GM23338 (cell line): ENCODE measurements at regions not wholly inside any gene's neighbourhood (a gene's known extent, or its start where the extent isn't known, plus 50 kb on each side); places are given as distances from the start of the nearest gene placed in this dataset.

Experiments
- EZH2 ChIP-seq: fragments of 200-600 bp; sonication (generic); IDR thresholded peaks from one replicate; pipeline ENCODE4 v1.8.0; 2017; ENCODE audit warnings: antibody characterized with exemption, mild to moderate bottlenecking, low read depth; ENCODE audit not compliant: unreplicated experiment
- EZH2phosphoT487 ChIP-seq: fragments of 200-600 bp; sonication (generic); IDR thresholded peaks from one replicate; pipeline ENCODE4 v1.8.1; 2018; ENCODE audit warnings: antibody characterized with exemption; ENCODE audit not compliant: unreplicated experiment
- JUNB ChIP-seq: IDR thresholded peaks from one replicate; pipeline ENCODE4 v1.6.1; 2016; ENCODE audit warnings: antibody characterized with exemption; ENCODE audit not compliant: unreplicated experiment
- NANOG ChIP-seq: IDR thresholded peaks from 2 replicates; pipeline ENCODE4 v1.6.1; 2016; ENCODE audit warnings: antibody characterized with exemption, borderline replicate concordance
- POLR2AphosphoS5 ChIP-seq: IDR thresholded peaks from 2 replicates; pipeline ENCODE4 v1.6.1; 2016; ENCODE audit warnings: antibody characterized with exemption, low read depth
- STAT1 ChIP-seq: IDR thresholded peaks from one replicate; pipeline ENCODE4 v1.6.1; 2016; ENCODE audit warnings: antibody characterized with exemption; ENCODE audit not compliant: unreplicated experiment
- TF ChIP-seq, protein P1 (sequence below): fragments of 250-450 bp; sonication (Bioruptor Pico); IDR thresholded peaks from 2 replicates; pipeline ENCODE4 v1.5.0; 2020; ENCODE audit warnings: mild to moderate bottlenecking, moderate library complexity
- TF ChIP-seq, protein P2 (sequence below): IDR thresholded peaks from one replicate; pipeline ENCODE4 v1.6.1; 2018; ENCODE audit warnings: antibody characterized with exemption; ENCODE audit not compliant: unreplicated experiment

DNA sequence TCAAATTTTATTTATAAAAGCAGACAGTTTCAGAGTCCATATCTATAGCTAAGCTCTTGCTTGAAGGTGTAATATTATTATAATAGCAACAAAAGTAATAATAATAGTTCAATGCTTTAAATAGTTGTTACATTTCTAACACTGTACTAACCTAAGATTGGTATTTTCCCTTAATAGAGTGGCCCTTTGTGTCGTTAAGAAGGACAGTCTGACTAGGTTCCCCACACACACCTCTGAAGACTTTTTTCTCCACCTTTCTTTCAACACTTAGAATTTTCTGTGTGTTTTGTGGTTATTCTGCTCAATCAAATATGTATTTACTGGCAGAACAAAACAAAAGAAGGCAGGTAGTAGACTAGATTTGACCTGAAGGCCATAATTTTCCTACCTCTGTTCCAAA is 223.2 kb upstream of the ACO1 start (continued):
- TF ChIP-seq, protein P1, sequence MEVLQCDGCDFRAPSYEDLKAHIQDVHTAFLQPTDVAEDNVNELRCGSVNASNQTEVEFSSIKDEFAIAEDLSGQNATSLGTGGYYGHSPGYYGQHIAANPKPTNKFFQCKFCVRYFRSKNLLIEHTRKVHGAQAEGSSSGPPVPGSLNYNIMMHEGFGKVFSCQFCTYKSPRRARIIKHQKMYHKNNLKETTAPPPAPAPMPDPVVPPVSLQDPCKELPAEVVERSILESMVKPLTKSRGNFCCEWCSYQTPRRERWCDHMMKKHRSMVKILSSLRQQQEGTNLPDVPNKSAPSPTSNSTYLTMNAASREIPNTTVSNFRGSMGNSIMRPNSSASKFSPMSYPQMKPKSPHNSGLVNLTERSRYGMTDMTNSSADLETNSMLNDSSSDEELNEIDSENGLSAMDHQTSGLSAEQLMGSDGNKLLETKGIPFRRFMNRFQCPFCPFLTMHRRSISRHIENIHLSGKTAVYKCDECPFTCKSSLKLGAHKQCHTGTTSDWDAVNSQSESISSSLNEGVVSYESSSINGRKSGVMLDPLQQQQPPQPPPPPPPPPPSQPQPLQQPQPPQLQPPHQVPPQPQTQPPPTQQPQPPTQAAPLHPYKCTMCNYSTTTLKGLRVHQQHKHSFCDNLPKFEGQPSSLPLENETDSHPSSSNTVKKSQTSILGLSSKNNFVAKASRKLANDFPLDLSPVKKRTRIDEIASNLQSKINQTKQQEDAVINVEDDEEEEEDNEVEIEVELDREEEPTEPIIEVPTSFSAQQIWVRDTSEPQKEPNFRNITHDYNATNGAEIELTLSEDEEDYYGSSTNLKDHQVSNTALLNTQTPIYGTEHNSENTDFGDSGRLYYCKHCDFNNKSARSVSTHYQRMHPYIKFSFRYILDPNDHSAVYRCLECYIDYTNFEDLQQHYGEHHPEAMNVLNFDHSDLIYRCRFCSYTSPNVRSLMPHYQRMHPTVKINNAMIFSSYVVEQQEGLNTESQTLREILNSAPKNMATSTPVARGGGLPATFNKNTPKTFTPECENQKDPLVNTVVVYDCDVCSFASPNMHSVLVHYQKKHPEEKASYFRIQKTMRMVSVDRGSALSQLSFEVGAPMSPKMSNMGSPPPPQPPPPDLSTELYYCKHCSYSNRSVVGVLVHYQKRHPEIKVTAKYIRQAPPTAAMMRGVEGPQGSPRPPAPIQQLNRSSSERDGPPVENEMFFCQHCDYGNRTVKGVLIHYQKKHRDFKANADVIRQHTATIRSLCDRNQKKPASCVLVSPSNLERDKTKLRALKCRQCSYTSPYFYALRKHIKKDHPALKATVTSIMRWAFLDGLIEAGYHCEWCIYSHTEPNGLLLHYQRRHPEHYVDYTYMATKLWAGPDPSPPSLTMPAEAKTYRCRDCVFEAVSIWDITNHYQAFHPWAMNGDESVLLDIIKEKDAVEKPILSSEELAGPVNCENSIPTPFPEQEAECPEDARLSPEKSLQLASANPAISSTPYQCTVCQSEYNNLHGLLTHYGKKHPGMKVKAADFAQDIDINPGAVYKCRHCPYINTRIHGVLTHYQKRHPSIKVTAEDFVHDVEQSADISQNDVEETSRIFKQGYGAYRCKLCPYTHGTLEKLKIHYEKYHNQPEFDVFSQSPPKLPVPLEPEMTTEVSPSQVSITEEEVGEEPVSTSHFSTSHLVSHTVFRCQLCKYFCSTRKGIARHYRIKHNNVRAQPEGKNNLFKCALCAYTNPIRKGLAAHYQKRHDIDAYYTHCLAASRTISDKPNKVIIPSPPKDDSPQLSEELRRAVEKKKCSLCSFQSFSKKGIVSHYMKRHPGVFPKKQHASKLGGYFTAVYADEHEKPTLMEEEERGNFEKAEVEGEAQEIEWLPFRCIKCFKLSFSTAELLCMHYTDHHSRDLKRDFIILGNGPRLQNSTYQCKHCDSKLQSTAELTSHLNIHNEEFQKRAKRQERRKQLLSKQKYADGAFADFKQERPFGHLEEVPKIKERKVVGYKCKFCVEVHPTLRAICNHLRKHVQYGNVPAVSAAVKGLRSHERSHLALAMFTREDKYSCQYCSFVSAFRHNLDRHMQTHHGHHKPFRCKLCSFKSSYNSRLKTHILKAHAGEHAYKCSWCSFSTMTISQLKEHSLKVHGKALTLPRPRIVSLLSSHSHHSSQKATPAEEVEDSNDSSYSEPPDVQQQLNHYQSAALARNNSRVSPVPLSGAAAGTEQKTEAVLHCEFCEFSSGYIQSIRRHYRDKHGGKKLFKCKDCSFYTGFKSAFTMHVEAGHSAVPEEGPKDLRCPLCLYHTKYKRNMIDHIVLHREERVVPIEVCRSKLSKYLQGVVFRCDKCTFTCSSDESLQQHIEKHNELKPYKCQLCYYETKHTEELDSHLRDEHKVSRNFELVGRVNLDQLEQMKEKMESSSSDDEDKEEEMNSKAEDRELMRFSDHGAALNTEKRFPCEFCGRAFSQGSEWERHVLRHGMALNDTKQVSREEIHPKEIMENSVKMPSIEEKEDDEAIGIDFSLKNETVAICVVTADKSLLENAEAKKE (CRISPR knock-in tag) = no peak
- TF ChIP-seq EZH2phosphoT487 (no peak), POLR2AphosphoS5 (no peak), NANOG (no peak), EZH2 (no peak), JUNB (no peak), STAT1 (no peak)
- TF ChIP-seq, protein P2, sequence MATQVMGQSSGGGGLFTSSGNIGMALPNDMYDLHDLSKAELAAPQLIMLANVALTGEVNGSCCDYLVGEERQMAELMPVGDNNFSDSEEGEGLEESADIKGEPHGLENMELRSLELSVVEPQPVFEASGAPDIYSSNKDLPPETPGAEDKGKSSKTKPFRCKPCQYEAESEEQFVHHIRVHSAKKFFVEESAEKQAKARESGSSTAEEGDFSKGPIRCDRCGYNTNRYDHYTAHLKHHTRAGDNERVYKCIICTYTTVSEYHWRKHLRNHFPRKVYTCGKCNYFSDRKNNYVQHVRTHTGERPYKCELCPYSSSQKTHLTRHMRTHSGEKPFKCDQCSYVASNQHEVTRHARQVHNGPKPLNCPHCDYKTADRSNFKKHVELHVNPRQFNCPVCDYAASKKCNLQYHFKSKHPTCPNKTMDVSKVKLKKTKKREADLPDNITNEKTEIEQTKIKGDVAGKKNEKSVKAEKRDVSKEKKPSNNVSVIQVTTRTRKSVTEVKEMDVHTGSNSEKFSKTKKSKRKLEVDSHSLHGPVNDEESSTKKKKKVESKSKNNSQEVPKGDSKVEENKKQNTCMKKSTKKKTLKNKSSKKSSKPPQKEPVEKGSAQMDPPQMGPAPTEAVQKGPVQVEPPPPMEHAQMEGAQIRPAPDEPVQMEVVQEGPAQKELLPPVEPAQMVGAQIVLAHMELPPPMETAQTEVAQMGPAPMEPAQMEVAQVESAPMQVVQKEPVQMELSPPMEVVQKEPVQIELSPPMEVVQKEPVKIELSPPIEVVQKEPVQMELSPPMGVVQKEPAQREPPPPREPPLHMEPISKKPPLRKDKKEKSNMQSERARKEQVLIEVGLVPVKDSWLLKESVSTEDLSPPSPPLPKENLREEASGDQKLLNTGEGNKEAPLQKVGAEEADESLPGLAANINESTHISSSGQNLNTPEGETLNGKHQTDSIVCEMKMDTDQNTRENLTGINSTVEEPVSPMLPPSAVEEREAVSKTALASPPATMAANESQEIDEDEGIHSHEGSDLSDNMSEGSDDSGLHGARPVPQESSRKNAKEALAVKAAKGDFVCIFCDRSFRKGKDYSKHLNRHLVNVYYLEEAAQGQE = no peak
